SH-SY5Y (cell line): ENCODE measurements at regions not wholly inside any gene's neighbourhood (a gene's known extent, or its start where the extent isn't known, plus 50 kb on each side); places are given as distances from the start of the nearest gene placed in this dataset.
A peak's percentile ranks its signal among the peaks of the same experiment; 100 is the strongest.

ENCODE experiments used
- GATA2 ChIP-seq: IDR thresholded peaks from 2 replicates; pipeline ENCODE4 v1.6.1; 2011; ENCODE audit warnings: mild to moderate bottlenecking, low read depth, low read length
- GATA3 ChIP-seq: IDR thresholded peaks from 2 replicates; pipeline ENCODE4 v1.6.1; 2011; ENCODE audit warnings: low read depth, mild to moderate bottlenecking, low read length, moderate library complexity

DNA sequence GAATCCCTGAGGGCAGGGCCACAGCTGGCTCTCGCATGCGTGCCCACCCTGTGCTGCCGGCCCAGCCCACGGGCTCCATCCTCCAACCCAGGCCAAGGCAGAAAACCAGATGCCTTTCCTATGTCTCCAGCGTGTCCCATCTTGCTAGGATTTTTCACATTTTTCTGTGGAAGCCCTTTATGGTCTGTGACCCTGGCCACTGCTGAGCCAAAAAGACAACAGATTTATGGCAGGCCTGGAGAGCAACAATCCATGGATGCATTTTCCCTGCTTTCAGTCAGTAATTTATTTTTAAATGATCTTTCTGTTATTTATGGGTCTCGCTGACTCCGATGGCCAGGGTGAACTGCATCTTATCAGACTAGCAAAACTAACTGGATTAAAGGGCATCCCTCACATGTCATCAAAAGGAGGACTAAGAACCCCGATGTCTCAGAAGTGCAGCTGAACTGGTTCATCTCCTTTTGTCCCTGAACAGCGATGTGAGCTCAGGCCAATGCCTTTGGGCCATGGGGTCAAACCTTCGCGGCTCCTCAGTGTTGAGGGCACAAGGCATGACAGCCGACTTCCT lies 346.0 kb downstream of the CYRIA start:
- TF ChIP-seq GATA2 (no peak; the same call in 1 of the 2 replicates), GATA3 (no peak)

DNA sequence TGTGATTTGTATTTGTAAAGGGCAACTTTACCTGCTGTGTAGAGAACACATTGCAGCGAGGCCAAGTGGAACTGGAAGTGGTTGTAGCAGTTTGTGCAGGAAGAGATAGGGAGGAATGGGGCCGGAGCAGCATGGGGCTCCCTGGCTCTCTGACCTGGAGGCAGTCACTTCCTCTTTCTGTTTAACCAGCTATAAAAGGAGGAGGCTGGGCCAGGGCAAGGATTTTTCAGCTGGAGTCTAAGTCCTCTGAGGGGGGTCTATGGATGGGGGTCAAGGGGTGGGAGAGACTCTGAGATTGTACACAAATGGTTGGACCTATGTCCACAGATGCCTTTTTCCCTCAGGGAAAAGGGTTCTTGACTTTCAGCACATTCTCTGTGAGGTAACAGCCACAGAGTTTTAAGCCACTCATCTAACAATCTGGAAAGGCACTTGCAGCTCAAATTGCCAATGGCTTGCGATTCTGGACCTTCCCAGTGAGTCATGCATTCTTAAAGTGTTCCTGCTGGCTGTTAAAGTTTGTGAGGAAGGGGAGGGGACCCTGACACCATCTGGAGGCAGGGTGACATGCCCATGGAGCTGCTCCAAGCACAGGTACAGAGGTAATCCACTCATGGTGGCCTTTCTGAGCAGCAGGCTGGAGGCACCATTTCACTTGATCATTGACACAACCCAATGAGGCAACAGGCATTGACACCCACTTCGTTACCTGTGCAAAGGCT lies 347.0 kb downstream of the CYRIA start:
- TF ChIP-seq GATA3 (no peak), GATA2 (no peak)

DNA sequence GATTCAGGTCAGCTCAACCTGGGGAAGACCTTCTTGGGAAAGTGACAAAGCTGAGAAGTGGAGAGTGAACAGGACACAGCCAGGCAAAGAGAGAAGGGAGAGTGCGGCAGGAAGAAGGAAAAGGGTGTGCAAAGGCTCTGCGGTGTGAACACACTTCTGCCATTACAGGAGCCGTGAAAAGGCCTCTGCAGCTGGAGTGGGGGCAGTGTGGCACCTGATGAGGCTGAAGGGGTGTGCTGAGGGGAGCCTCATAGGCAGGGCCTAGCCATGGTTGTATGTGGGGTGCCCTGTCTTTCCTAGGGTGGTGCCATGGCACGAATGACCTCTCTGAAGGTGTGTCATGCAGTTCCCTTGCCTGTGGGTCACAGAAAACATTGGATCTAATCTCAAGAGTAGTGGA lies 347.6 kb downstream of the CYRIA start:
- TF ChIP-seq GATA2: no peak

DNA sequence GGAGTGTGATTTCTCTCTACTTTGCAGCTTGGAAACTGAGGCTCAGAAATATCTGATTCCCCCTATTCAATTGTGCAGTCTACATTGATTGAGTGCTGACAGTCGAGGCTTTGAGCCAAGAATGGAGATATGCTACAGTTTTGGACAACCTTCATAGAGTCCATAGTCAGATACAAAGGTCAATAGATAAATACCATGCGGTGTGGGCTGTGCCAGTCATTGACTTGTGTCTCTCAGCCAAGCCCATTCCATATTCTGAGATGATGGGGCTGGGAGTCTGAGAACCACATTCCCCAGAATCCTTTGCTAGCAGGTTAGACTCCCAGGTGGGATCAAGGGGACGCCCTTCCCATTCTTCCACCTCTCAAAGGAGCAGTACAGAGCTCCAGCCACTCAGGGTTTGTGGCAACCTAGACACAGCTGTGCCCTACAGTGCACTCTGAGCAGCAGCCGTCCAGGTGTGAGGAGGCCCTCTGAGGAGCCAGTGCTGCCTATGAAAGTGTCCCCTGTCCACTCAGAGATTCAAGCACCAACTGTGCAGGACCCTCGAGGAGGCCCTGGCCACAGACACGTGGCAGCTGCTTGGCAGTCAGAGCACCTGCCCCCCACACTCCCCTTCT lies 348.3 kb downstream of the CYRIA start:
- TF ChIP-seq GATA2: no peak
- TF ChIP-seq GATA3: no peak

DNA sequence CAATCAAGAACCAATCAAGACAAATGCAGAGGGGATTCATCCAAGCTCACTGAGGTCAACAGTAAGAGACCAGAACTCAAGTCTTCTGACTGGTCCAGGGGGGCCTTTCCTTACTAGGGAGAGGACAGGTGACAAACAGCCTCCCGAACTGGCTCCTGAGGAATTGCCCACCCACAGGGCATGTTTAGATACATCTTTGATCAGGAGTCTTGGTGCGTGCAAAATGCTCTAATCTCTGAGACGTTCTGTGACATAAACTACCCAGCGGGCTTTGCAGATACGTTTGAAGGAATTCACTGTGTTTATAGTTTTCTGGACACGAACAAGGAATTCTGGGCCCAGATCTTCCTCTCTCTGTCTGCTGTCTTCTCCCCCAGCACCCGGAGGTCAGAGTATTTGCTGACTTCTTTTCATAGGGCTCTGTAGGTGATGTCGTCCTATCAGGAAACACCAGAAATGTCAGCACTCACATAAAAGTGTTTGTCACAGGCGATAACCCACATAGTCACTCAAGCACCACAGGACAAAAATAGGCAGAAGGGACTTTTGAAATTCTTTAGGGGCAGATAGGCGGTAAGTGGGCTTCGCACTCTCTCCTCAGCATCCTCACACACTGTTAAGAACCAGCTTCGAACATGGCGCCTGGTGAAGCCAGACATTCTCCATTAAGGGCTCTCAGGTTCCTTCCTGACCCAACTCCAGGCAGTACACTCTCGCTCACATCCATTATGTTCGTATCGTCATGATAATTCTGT lies 349.0 kb downstream of the CYRIA start:
- TF ChIP-seq GATA2 (no peak), GATA3 (no peak)

DNA sequence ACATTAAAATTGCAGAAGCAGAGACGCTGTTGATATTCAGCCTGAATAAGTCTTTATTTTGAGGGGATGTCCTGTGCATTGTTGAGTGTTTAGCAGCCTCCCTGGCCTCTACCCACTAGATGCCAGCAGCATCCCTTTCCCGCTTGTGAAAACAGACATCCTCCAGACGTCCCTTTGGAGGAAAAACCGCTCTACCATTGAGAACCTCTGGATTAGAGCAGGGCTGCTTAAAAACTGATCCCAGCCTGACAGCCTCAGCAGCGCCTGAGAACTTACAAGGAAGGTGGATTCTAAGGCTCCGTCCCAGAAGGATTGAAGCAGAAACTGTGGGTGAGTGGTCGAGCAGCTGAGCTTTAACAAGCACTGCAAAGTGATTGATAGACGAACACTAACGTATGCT lies 349.7 kb downstream of the CYRIA start:
- no peak for TF ChIP-seq GATA3
- TF ChIP-seq GATA2: no peak

DNA sequence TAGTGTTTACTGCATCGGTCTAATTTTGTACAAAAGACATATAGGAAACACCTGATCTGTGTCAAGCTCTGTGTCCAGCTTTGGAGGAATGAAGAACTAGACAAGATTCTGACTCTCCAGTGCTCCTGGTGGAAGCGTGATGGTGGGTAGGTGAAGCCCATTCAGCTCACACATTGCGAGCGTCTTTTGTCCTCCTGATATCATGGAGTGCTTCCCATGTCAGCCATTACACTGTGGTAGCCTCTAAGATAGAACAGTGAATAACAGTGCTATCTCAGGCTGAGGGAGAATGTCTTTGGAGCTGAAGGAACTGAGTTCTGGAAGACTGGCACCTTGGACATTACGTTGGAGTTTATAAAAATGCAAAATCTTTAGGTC lies 350.2 kb downstream of the CYRIA start:
- 0 out of 2 replicates have a peak, but pooled peaks have one; percentile 11 for TF ChIP-seq GATA2
- TF ChIP-seq GATA3: no peak

DNA sequence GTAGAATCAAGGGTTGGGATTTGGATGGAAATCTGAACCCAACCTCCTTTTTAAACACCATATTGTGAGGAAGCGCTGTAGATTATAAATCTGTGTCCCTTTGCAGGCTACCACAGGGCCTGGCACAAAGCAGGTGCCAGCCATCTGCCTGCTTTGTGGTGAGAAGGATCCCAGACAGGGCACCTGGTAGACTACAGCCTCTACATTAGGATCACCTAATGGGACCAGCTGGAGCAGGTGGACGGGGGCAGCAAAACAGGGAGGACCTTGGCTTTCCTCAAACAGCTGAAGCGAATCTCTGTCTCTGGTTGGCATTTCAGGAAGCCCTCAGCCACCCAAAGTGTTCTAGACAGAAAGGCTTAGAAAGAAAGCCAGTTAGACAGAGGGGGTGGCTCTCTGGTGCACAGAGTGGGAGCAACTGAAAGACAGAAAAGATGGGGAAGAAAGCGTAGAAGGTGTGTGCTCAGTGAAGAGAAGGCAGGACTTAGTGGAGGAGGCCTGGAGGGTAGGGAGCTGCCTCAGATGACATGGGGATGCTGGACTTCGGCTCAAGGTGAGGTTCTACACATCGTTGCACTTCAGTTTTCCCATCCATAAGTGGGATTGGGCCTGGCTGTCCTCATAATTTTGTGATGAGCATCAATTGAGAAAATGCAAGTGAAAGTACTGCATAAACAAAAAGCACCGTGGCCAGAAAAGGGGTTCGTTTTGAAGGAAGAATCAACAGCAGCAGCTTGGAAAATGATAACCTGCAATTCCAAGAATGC lies 350.8 kb downstream of the CYRIA start:
- TF ChIP-seq GATA2: no peak
- no peak for TF ChIP-seq GATA3

DNA sequence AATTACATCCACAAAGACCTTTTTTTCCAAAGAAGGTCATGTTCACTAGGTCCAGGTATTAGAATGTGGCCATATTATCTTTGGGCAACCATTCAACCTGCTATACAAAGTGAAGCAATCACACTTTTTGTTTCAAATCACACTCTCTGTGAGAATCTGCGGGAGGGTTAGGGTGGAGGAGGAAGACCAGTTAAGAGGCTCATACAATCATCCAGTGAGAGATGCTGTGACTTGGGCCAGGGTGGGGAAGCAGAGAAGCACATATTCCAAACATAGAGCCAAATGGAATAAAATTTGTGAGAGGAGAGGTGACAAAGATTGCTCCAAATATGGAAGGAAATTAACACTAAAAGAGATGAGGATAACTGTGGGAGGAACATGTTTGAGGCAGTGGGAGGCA lies 351.6 kb downstream of the CYRIA start:
- no peak for TF ChIP-seq GATA2
- no peak for TF ChIP-seq GATA3

DNA sequence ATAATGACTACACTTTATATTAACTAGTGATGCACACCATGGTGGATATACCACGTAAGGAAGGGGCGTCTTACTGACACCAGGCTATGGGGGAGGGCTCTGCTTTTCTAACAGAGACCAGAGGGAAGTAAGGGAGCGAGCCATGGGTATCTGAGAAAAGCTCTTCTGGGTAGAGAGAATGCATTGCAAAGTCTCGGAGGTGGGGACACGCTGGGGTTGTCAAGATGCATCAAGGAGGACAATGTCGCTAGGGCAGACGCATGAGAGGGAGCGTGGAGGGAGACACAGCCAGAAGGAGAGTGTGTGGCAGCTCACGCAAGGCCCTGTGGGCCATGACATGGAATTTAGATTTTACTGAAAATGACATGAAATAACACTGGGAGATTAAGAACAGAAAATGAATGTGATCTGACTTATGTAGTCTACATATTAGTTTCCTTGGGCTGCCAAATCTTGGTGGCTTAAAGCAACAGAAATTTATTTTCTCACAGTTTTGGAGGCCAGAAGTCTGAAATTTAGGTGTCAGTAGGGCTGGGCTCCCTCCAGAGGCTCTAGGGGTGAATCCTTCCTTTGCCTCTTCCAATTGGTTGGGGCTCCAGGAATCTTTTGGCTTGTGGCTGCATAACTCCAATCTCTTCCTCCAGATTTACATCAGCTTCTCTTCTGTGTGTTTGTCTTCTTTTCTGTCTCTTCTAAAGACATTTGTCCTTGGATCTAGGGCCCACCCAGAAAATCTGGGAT lies 352.2 kb downstream of the CYRIA start:
- TF ChIP-seq GATA2: no peak
- no peak for TF ChIP-seq GATA3

DNA sequence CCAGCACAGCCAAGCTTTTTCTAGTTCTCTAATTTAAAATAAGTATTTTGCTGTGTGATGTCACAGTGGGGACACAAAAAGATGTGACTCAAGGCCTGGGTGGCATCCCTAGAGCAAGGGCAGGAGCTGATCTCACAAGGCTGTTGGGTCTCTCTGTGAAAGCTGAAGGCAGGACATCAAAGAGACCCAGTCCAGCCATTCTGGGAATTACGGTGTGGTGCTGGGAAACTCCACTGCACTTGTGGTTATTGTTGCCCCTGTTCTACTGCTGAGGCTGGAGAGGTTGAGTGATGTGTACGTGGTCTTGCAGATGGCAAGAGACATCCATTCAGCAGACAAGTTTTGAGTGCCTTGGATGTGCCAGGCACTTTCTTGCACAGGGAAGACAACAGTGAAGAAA lies 352.9 kb downstream of the CYRIA start:
- TF ChIP-seq GATA2: no peak
- TF ChIP-seq GATA3: no peak

DNA sequence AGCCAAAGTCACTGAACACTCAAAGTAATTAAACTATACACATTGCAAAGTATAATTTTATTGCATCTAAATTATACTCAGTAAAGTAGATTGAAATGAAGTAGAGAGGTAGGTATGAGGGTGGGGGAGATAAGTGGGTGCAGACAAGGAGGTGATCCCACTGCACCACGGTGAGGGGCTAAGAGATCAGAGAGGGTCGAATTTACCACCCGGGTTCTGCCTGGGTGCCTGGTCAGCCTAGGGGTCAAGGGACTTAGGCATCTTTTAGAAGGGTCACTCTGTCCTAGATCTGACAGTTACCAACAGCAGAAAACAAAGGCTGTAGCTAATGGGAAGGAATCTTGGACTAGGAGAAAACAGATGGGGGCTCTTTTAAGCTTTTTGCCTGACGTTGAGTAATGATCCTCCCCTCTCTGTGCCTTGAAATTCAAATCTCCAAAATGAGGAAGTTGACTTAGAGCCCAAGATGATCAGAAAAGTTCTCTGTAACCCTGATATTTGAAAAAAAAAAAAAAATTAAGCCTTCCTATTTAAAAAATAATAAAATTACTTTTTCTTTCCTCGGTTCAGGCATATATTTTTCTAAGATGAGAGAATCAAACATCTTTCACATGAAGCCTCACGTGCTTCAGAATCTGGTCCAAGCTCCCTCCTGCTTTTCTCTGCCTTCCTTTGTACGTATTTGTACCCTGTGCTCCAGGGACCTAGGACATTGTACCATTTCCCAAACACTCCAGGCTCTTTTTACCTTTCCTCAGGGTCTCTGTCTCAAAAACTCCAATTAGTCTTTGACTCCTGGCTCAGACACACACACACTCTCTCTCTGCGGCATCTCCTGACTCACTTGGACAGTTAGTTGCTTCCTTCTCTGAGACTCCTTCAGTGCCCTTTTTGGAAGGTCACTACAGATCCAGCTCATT lies 353.9 kb downstream of the CYRIA start:
- TF ChIP-seq GATA3 (no peak), GATA2 (no peak)
